HEK293 (cell line): ENCODE measurements at regions not wholly inside any gene's neighbourhood (a gene's known extent, or its start where the extent isn't known, plus 50 kb on each side); places are given as distances from the start of the nearest gene placed in this dataset.

Experiments
- CTCF ChIA-PET: fragments of 350-600 bp; formaldehyde crosslinking; extraction: SDS; loops from one replicate; lab custom pipeline; 2021; ENCODE audit warnings: antibody characterized with exemption; lab: Yijun Ruan, JAX
- POLR2A ChIA-PET: fragments of 300-600 bp; formaldehyde crosslinking; extraction: SDS; loops from one replicate; lab custom pipeline; 2020; ENCODE audit warnings: antibody characterized with exemption, inconsistent platforms; lab: Yijun Ruan, JAX
- H3K27ac ChIP-seq: fragments of 200-500 bp; sonication (Bioruptor generic); 2 replicates; pipeline ENCODE4 v1.5.1; 2014; ENCODE audit warnings: low read depth, low read length, control low read depth, inconsistent platforms; ENCODE audit errors: extremely low read depth
- H3K36me3 ChIP-seq, 2 experiments: fragments of 200-500 bp in 1 of 2; sonication (Bioruptor generic) in 1 of 2; 1 replicate in 1 of 2; 2 replicates in 1 of 2; pipeline ENCODE4 v1.5.1; 2014 to 2017; ENCODE audit warnings: inconsistent platforms in 2 of 2, low read length in 2 of 2; ENCODE audit not compliant: control insufficient read depth in 2 of 2, insufficient read depth in 1 of 2
- H3K4me1 ChIP-seq: fragments of 200-500 bp; sonication (Bioruptor generic); 2 replicates; pipeline ENCODE4 v1.5.1; 2014; ENCODE audit warnings: mild to moderate bottlenecking, low read length, inconsistent platforms; ENCODE audit not compliant: control insufficient read depth, insufficient read depth
- H3K4me3 ChIP-seq: 2 replicates; pipeline ENCODE4 v1.5.1; 2011; ENCODE audit warnings: low read depth, mild to moderate bottlenecking, control low read depth, low read length, moderate library complexity
- H3K9me3 ChIP-seq: fragments of 200-500 bp; sonication (Bioruptor generic); 2 replicates; pipeline ENCODE4 v1.5.1; 2014; ENCODE audit warnings: low read depth, low read length, inconsistent platforms; ENCODE audit not compliant: control insufficient read depth, insufficient read depth
- AEBP2 ChIP-seq: fragments of 450-650 bp; formaldehyde crosslinking; IDR thresholded peaks from 2 replicates; pipeline ENCODE4 v1.5.1; 2016; ENCODE audit warnings: missing biosample characterization, missing genetic modification characterization, borderline replicate concordance
- ELK4 ChIP-seq: IDR thresholded peaks from 2 replicates; pipeline ENCODE4 v1.6.1; 2011; ENCODE audit warnings: mild to moderate bottlenecking, low read depth, low read length, borderline replicate concordance
- FEZF1 ChIP-seq: fragments of 450-650 bp; formaldehyde crosslinking; IDR thresholded peaks from 2 replicates; pipeline ENCODE4 v1.5.1; 2016; ENCODE audit warnings: missing biosample characterization, missing genetic modification characterization
- INSM2 ChIP-seq: fragments of 450-650 bp; formaldehyde crosslinking; IDR thresholded peaks from 2 replicates; pipeline ENCODE4 v1.5.1; 2016; ENCODE audit warnings: missing biosample characterization, missing genetic modification characterization
- KLF1 ChIP-seq: fragments of 450-650 bp; formaldehyde crosslinking; IDR thresholded peaks from 2 replicates; pipeline ENCODE4 v1.5.1; 2016; ENCODE audit warnings: missing biosample characterization, missing genetic modification characterization
- MZF1 ChIP-seq: fragments of 450-650 bp; formaldehyde crosslinking; IDR thresholded peaks from 2 replicates; pipeline ENCODE4 v1.5.1; 2017; ENCODE audit warnings: missing biosample characterization, missing genetic modification characterization, borderline replicate concordance
- OSR2 ChIP-seq: fragments of 450-650 bp; formaldehyde crosslinking; IDR thresholded peaks from 2 replicates; pipeline ENCODE4 v1.5.1; 2016; ENCODE audit warnings: missing biosample characterization, missing genetic modification characterization
- REPIN1 ChIP-seq: fragments of 450-650 bp; formaldehyde crosslinking; IDR thresholded peaks from 2 replicates; pipeline ENCODE4 v1.5.1; 2017; ENCODE audit warnings: missing biosample characterization, missing genetic modification characterization, low read depth
- SP7 ChIP-seq: fragments of 450-650 bp; formaldehyde crosslinking; IDR thresholded peaks from 2 replicates; pipeline ENCODE4 v1.5.1; 2016; ENCODE audit warnings: missing biosample characterization, missing genetic modification characterization
- ZBTB44 ChIP-seq: fragments of 450-650 bp; IDR thresholded peaks from 2 replicates; pipeline ENCODE4 v1.5.1; 2018; ENCODE audit warnings: missing biosample characterization, mild to moderate bottlenecking, missing genetic modification characterization
- ZBTB7A ChIP-seq: fragments of 450-650 bp; formaldehyde crosslinking; IDR thresholded peaks from 2 replicates; pipeline ENCODE4 v1.5.1; 2016; ENCODE audit warnings: low read depth, missing biosample characterization, missing genetic modification characterization
- ZFP69B ChIP-seq: fragments of 450-650 bp; formaldehyde crosslinking; IDR thresholded peaks from 2 replicates; pipeline ENCODE4 v1.5.1; 2016; ENCODE audit warnings: missing biosample characterization, missing genetic modification characterization
- ZIC2 ChIP-seq: fragments of 450-650 bp; formaldehyde crosslinking; IDR thresholded peaks from 2 replicates; pipeline ENCODE4 v1.5.1; 2016; ENCODE audit warnings: missing biosample characterization, missing genetic modification characterization
- ZNF148 ChIP-seq: fragments of 450-650 bp; formaldehyde crosslinking; IDR thresholded peaks from 2 replicates; pipeline ENCODE4 v1.5.0; 2017; ENCODE audit warnings: missing biosample characterization, missing genetic modification characterization, borderline replicate concordance
- ZNF24 ChIP-seq: fragments of 450-650 bp; formaldehyde crosslinking; IDR thresholded peaks from 2 replicates; pipeline ENCODE4 v1.5.1; 2016; ENCODE audit warnings: missing biosample characterization, missing genetic modification characterization
- ZNF302 ChIP-seq: fragments of 450-650 bp; formaldehyde crosslinking; IDR thresholded peaks from 2 replicates; pipeline ENCODE4 v1.5.1; 2016; ENCODE audit warnings: missing biosample characterization, missing genetic modification characterization, low read depth
- ZNF529 ChIP-seq: fragments of 450-650 bp; formaldehyde crosslinking; IDR thresholded peaks from 2 replicates; pipeline ENCODE4 v1.5.1; 2017; ENCODE audit warnings: missing genetic modification characterization, missing biosample characterization; ENCODE audit not compliant: insufficient replicate concordance
- ZNF549 ChIP-seq: fragments of 450-650 bp; IDR thresholded peaks from 2 replicates; pipeline ENCODE4 v1.5.1; 2018; ENCODE audit warnings: missing biosample characterization, missing genetic modification characterization, mild to moderate bottlenecking, inconsistent platforms, moderate library complexity
- ZNF558 ChIP-seq: fragments of 450-650 bp; formaldehyde crosslinking; IDR thresholded peaks from 2 replicates; pipeline ENCODE4 v1.5.1; 2016; ENCODE audit warnings: missing biosample characterization, missing genetic modification characterization
- ZNF580 ChIP-seq: fragments of 450-650 bp; formaldehyde crosslinking; IDR thresholded peaks from 2 replicates; pipeline ENCODE4 v1.5.1; 2016; ENCODE audit warnings: missing biosample characterization, missing genetic modification characterization
- ZNF596 ChIP-seq: fragments of 450-650 bp; IDR thresholded peaks from 2 replicates; pipeline ENCODE4 v1.5.0; 2018; ENCODE audit warnings: missing biosample characterization, mild to moderate bottlenecking, missing genetic modification characterization, moderate library complexity
- ZNF621 ChIP-seq: fragments of 450-650 bp; formaldehyde crosslinking; IDR thresholded peaks from 2 replicates; pipeline ENCODE4 v1.5.1; 2017; ENCODE audit warnings: missing biosample characterization, missing genetic modification characterization
- ZNF677 ChIP-seq: fragments of 450-650 bp; IDR thresholded peaks from 2 replicates; pipeline ENCODE4 v1.5.0; 2018; ENCODE audit warnings: missing biosample characterization, mild to moderate bottlenecking, missing genetic modification characterization, moderate library complexity
- ZNF776 ChIP-seq: fragments of 450-650 bp; formaldehyde crosslinking; IDR thresholded peaks from 2 replicates; pipeline ENCODE4 v1.5.0; 2017; ENCODE audit warnings: missing biosample characterization, missing genetic modification characterization, borderline replicate concordance
- ZNF830 ChIP-seq: fragments of 450-650 bp; IDR thresholded peaks from 2 replicates; pipeline ENCODE4 v1.5.0; 2018; ENCODE audit warnings: missing biosample characterization, missing genetic modification characterization, low read depth, mild to moderate bottlenecking, moderate library complexity
- ZNF843 ChIP-seq: fragments of 450-650 bp; formaldehyde crosslinking; IDR thresholded peaks from 2 replicates; pipeline ENCODE4 v1.5.1; 2016; ENCODE audit warnings: missing biosample characterization, missing genetic modification characterization
- ZXDB ChIP-seq: fragments of 450-650 bp; formaldehyde crosslinking; IDR thresholded peaks from 2 replicates; pipeline ENCODE4 v1.5.1; 2016; ENCODE audit warnings: missing biosample characterization, missing genetic modification characterization

- H3K9me3 ChIP-seq, result no peaks in the 10 kb centered on the region
- POLR2A ChIA-PET, result no interaction called here
These were observed 178.1 kb downstream of the BARD1 start for GRCh38 chr2:214631406-214631805.

GRCh38 chr2:214630402-214631045 lies 179.0 kb downstream of the BARD1 start:
- no peaks in the 10 kb centered on the region for H3K9me3 ChIP-seq
- H3K27ac ChIP-seq, result no peak overlapping the region
- H3K36me3 ChIP-seq, result no peaks in the 10 kb centered on the region
- ChIA-PET POLR2A (no interaction called here), CTCF (no interaction called here)
- H3K4me1 ChIP-seq, result no peaks in the 10 kb centered on the region
- H3K4me3 ChIP-seq, result no peak overlapping the region
- TF ChIP-seq ZBTB44 (tag by site-specific recombination), result no peak
- no peak for TF ChIP-seq ZNF830 (tag by site-specific recombination)
- TF ChIP-seq ZNF677 (tag by site-specific recombination), result no peak
- TF ChIP-seq ZNF148 (tag by site-specific recombination), result no peak
- TF ChIP-seq ZFP69B (tag by site-specific recombination), result no peak
- no peak for TF ChIP-seq ZNF24 (tag by site-specific recombination)
- peak; percentile 89 for TF ChIP-seq ZNF843 (tag by site-specific recombination)
- TF ChIP-seq KLF1 (tag by site-specific recombination), result peak; percentile 55
- peak; percentile 59; the same call in 1 of the 2 replicates for TF ChIP-seq FEZF1 (tag by site-specific recombination)
- TF ChIP-seq REPIN1 (tag by site-specific recombination), result no peak
- no peak for TF ChIP-seq INSM2
- TF ChIP-seq OSR2, result no peak
- no peak for TF ChIP-seq ZBTB7A (tag by site-specific recombination)
- TF ChIP-seq ZNF558 (tag by site-specific recombination), result no peak
- TF ChIP-seq ZNF580 (tag by site-specific recombination), result 0 out of 2 replicates have a peak, but pooled peaks have one; percentile 32
- TF ChIP-seq ZNF621, result no peak
- TF ChIP-seq ZNF302 (tag by site-specific recombination), result no peak
- peak; percentile 66 for TF ChIP-seq ZXDB
- no peak for TF ChIP-seq ZNF549 (tag by site-specific recombination)
- no peak for TF ChIP-seq AEBP2
- 0 out of 2 replicates have a peak, but pooled peaks have one; percentile 11 for TF ChIP-seq ZIC2 (tag by site-specific recombination)
- TF ChIP-seq MZF1 (tag by site-specific recombination), result peak; percentile 64; the same call in 1 of the 2 replicates
- TF ChIP-seq ELK4, result no peak
- peak; percentile 87 for TF ChIP-seq SP7 (tag by site-specific recombination)
- TF ChIP-seq ZNF596 (tag by site-specific recombination), result 0 out of 2 replicates have a peak, but pooled peaks have one; percentile 48

More at GRCh38 chr2:214631406-214631805, 178.1 kb downstream of the BARD1 start:
- Histone ChIP-seq H3K27ac (no peak overlapping the region), H3K36me3 (no peaks in the 10 kb centered on the region), H3K4me1 (no peaks in the 10 kb centered on the region), H3K4me3 (no peak overlapping the region)
- CTCF ChIA-PET, result no interaction called here
- TF ChIP-seq ZNF776 (tag by site-specific recombination) (no peak), ZNF529 (no peak), OSR2 (no peak)
